ENCODE measurements at regions not wholly inside any gene's neighbourhood (a gene's known extent, or its start where the extent isn't known, plus 50 kb on each side); places are given as distances from the start of the nearest gene placed in this dataset.

- no peak overlapping the region for H3K4me3 ChIP-seq (ENCODE audit: low read depth, low read length)
- DNase-seq (ENCODE audit: low read depth): no peak
- no peak for TF ChIP-seq CTCF (IDR thresholded peaks at IDR 0.05; ENCODE audit: insufficient read depth, low read length, poor library complexity, severe bottlenecking)
- H3K27me3 ChIP-seq (ENCODE audit: control insufficient read depth, insufficient read depth, low read length): no peaks in the 10 kb centered on the region
- H3K36me3 ChIP-seq (ENCODE audit: control insufficient read depth, insufficient read depth, low read length): no peaks in the 10 kb centered on the region
These were observed 757.7 kb downstream of the C6orf118 start for GRCh38 chr6:164551706-164552105.

- no peaks in the 10 kb centered on the region for H3K27me3 ChIP-seq (ENCODE audit: control insufficient read depth, insufficient read depth, low read length)
- H3K36me3 ChIP-seq (ENCODE audit: control insufficient read depth, insufficient read depth, low read length): no peaks in the 10 kb centered on the region
- TF ChIP-seq CTCF (IDR thresholded peaks at IDR 0.05; ENCODE audit: insufficient read depth, low read length, poor library complexity, severe bottlenecking): no peak
- no peak for DNase-seq (ENCODE audit: low read depth)
- no peak overlapping the region for H3K4me3 ChIP-seq (ENCODE audit: low read depth, low read length)
These were observed 762.3 kb downstream of the C6orf118 start for GRCh38 chr6:164547076-164547475.

GRCh38 chr6:164546263-164546662 is 763.1 kb downstream of the C6orf118 start:
- no peak for TF ChIP-seq CTCF (IDR thresholded peaks at IDR 0.05; ENCODE audit: insufficient read depth, low read length, poor library complexity, severe bottlenecking)
- no peak overlapping the region for H3K4me3 ChIP-seq (ENCODE audit: low read depth, low read length)
- H3K27me3 ChIP-seq (ENCODE audit: control insufficient read depth, insufficient read depth, low read length): no peaks in the 10 kb centered on the region
- no peaks in the 10 kb centered on the region for H3K36me3 ChIP-seq (ENCODE audit: control insufficient read depth, insufficient read depth, low read length)
- no peak for DNase-seq (ENCODE audit: low read depth)

- Histone ChIP-seq H3K4me3 (ENCODE audit: low read depth, low read length) (no peak overlapping the region), H3K27me3 (ENCODE audit: control insufficient read depth, insufficient read depth, low read length) (no peaks in the 10 kb centered on the region), H3K36me3 (ENCODE audit: control insufficient read depth, insufficient read depth, low read length) (no peaks in the 10 kb centered on the region)
- TF ChIP-seq CTCF (IDR thresholded peaks at IDR 0.05; ENCODE audit: insufficient read depth, low read length, poor library complexity, severe bottlenecking): no peak
- no peak for DNase-seq (ENCODE audit: low read depth)
These were observed 775.2 kb downstream of the C6orf118 start for GRCh38 chr6:164534070-164534766.

- no peak for DNase-seq (ENCODE audit: low read depth)
- TF ChIP-seq CTCF (IDR thresholded peaks at IDR 0.05; ENCODE audit: insufficient read depth, low read length, poor library complexity, severe bottlenecking): no peak
These were observed 776.4 kb downstream of the C6orf118 start for GRCh38 chr6:164533045-164533362.

More at GRCh38 chr6:164533045-164533362, 776.4 kb downstream of the C6orf118 start:
- Histone ChIP-seq H3K36me3 (ENCODE audit: control insufficient read depth, insufficient read depth, low read length) (no peaks in the 10 kb centered on the region), H3K27me3 (ENCODE audit: control insufficient read depth, insufficient read depth, low read length) (no peaks in the 10 kb centered on the region), H3K4me3 (ENCODE audit: low read depth, low read length) (no peak overlapping the region)
